Uterus (tissue), 3 donors: ENCODE measurements at regions not wholly inside any gene's neighbourhood (a gene's known extent, or its start where the extent isn't known, plus 50 kb on each side); places are given as distances from the start of the nearest gene placed in this dataset.

Source experiments
- DNase-seq, 2 donors: peaks; one replicate each; pipeline ENCODE4 v3.0.0-alpha.2; 2019 to 2020
- H3K27ac ChIP-seq, 2 donors: fragments of 200-600 bp; sonication (generic); 1 replicate in 1 of 2; 2 replicates in 1 of 2; pipeline ENCODE4 v1.5.1; 2016 to 2018
- H3K27me3 ChIP-seq, 2 donors: fragments of 200-600 bp; sonication (generic); one replicate each; pipeline ENCODE4 v1.5.1; 2018 to 2019; ENCODE audit warnings: control low read depth in 1 of 2
- H3K36me3 ChIP-seq, 2 donors: fragments of 200-600 bp; sonication (generic); one replicate each; pipeline ENCODE4 v1.5.1; 2019; ENCODE audit warnings: control low read depth in 1 of 2
- H3K4me1 ChIP-seq, 2 donors: fragments of 200-600 bp; sonication (generic); one replicate each; pipeline ENCODE4 v1.5.1; 2018 to 2019; ENCODE audit warnings: control low read depth in 1 of 2
- H3K4me3 ChIP-seq, 2 donors: fragments of 200-600 bp; sonication (generic); 1 replicate in 1 of 2; 2 replicates in 1 of 2; pipeline ENCODE4 v1.5.1; 2018 to 2019; ENCODE audit warnings: mild to moderate bottlenecking in 1 of 2
- H3K9me3 ChIP-seq, 2 donors: fragments of 200-600 bp; sonication (generic); one replicate each; pipeline ENCODE4 v1.5.1; 2019; ENCODE audit warnings: control low read depth in 1 of 2
- POLR2A ChIP-seq, 2 donors: fragments of 450-650 bp; IDR thresholded peaks; one replicate each; pipeline ENCODE4 v1.6.1; 2016; ENCODE audit warnings: antibody characterized with exemption in 2 of 2, mild to moderate bottlenecking in 1 of 2, moderate library complexity in 1 of 2
- intact Hi-C: fragments of 100-400 bp; cut with DNase I; formaldehyde crosslinking; loops from one replicate; pipeline ENCODE4 v1.15.1; 2023; ENCODE audit warnings: low total_unique reads
- TF ChIP-seq, protein P1 (sequence below), 4 experiments: fragments of 200-600 bp in 2 of 4; fragments of 450-650 bp in 2 of 4; sonication (generic) in 2 of 4; IDR thresholded peaks; one replicate each; pipeline ENCODE4 v1.5.1; 2016 to 2019; ENCODE audit warnings: antibody characterized with exemption in 4 of 4, mild to moderate bottlenecking in 2 of 4, moderate library complexity in 1 of 4
- donor health status: DM: yes; HTN: yes; CAD: no.

DNA sequence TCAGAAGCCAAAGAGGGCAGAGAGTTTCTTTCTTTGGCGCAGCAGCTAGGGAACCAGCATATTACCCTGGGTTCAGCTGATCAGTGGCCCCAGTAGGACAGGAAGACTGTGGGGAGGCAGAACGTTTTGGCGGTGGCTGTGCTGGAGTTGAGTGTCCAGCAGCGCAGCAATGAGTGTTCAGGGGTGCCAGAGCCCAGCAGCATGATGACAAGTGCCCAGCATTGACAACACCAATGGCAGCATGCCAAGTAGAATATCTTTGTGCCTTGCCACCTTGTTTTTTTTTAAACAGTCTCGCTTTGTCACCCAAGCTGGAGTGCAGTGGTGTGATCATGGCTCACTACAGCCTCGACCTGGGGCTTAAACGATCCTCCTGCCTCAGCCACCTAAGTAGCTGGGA is 106.7 kb upstream of the CDC42BPA start:
- Histone ChIP-seq H3K27me3 (no peaks in the 10 kb centered on the region), H3K4me1 (no peaks in the 10 kb centered on the region), H3K9me3 (no peaks in the 10 kb centered on the region), H3K27ac (no peak overlapping the region), H3K36me3 (no peaks in the 10 kb centered on the region), H3K4me3 (no peak overlapping the region)
- no peak for TF ChIP-seq POLR2A (IDR thresholded peaks at IDR 0.05)
- TF ChIP-seq, protein P1, sequence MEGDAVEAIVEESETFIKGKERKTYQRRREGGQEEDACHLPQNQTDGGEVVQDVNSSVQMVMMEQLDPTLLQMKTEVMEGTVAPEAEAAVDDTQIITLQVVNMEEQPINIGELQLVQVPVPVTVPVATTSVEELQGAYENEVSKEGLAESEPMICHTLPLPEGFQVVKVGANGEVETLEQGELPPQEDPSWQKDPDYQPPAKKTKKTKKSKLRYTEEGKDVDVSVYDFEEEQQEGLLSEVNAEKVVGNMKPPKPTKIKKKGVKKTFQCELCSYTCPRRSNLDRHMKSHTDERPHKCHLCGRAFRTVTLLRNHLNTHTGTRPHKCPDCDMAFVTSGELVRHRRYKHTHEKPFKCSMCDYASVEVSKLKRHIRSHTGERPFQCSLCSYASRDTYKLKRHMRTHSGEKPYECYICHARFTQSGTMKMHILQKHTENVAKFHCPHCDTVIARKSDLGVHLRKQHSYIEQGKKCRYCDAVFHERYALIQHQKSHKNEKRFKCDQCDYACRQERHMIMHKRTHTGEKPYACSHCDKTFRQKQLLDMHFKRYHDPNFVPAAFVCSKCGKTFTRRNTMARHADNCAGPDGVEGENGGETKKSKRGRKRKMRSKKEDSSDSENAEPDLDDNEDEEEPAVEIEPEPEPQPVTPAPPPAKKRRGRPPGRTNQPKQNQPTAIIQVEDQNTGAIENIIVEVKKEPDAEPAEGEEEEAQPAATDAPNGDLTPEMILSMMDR (IDR thresholded peaks at IDR 0.05), result no peak
- intact Hi-C loops, result no loop called here
- no peak for DNase-seq

DNA sequence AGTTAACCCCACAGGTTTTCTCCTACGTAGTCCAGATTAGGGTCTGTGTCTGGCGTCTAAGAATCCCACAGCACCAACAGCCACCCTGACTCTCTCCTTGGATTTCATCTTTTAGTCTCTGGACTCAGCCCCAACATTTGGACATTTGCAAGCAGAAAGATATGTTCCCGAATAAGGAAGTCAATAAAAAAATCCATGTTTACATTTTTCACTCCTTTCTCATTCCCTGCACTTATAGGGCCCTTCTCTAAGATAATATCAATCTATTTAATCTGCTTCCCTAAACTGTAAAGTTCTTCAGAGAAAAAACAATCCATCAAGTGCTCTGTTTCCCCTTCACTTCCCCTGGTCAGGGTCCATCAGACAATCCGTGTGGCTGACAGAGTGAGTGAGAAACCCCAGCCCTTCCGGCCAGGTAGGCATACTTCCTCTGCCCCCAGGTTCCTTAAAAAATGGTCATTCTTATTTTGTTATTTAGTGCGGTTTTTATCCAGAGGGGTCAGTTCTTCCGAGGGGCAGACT is 105.9 kb upstream of the CDC42BPA start:
- TF ChIP-seq, protein P1 (IDR thresholded peaks at IDR 0.05), result no peak
- TF ChIP-seq POLR2A (IDR thresholded peaks at IDR 0.05), result no peak
- intact Hi-C loops, result no loop called here
- H3K27ac ChIP-seq, result no peak overlapping the region

DNA sequence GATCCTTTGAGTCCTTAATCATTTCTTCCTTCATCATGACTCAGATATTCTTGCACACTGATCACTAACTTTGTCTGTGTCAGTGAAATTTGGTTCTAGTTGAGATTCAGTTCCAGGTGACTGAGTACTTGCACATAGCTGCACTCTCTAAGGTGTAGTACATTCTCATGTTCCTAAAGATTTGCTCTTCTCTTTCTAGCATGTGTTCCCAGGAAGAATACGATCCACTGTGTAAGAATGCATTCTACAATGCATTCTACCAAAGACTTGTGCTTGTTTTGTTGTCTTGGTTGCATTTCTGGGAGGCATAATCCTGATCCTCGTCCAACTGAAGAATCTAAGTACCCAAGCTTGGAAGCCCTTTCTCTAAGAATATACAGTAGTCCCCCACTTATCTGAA is 104.3 kb upstream of the CDC42BPA start:
- no peak overlapping the region for H3K4me3 ChIP-seq
- no peak for TF ChIP-seq POLR2A (IDR thresholded peaks at IDR 0.05)
- TF ChIP-seq, protein P1 (IDR thresholded peaks at IDR 0.05), result no peak
- no peak for DNase-seq
- intact Hi-C loops, result no loop called here
- H3K27ac ChIP-seq, result no peak overlapping the region
- H3K4me1 ChIP-seq, result no peaks in the 10 kb centered on the region
- H3K36me3 ChIP-seq, result no peaks in the 10 kb centered on the region
- no peaks in the 10 kb centered on the region for H3K27me3 ChIP-seq
- no peaks in the 10 kb centered on the region for H3K9me3 ChIP-seq

More for the DNA sequence above, 105.9 kb upstream of the CDC42BPA start:
- Histone ChIP-seq H3K9me3 (no peaks in the 10 kb centered on the region), H3K27me3 (no peaks in the 10 kb centered on the region), H3K4me1 (no peaks in the 10 kb centered on the region), H3K4me3 (no peak overlapping the region), H3K36me3 (no peaks in the 10 kb centered on the region)
- DNase-seq, result no peak

DNA sequence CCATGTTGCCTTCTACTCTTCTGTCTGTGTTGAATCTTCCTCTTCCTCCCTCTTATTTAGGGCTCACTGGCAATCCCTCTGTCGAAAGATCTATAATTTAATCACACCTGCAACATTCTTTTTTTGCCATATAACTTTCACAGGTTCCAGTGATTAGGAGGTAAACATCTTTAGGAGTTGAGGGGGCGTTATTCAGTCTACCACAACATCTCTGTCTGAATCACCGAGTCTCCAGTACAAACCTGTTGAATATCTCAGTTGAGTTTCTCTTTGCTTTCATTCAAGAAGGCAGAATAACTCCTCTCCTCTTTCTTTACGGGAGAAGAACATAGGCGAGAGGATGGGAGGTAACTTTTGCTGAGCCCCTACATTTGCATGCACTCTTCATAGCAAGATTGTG is 101.9 kb upstream of the CDC42BPA start:
- H3K36me3 ChIP-seq, result no peaks in the 10 kb centered on the region
- intact Hi-C loops, result no loop called here
- no peaks in the 10 kb centered on the region for H3K9me3 ChIP-seq
- H3K27ac ChIP-seq, result no peak overlapping the region
- no peak for TF ChIP-seq POLR2A (IDR thresholded peaks at IDR 0.05)
- H3K27me3 ChIP-seq, result no peaks in the 10 kb centered on the region
- H3K4me3 ChIP-seq, result no peak overlapping the region
- no peak for DNase-seq
- H3K4me1 ChIP-seq, result no peaks in the 10 kb centered on the region

DNA sequence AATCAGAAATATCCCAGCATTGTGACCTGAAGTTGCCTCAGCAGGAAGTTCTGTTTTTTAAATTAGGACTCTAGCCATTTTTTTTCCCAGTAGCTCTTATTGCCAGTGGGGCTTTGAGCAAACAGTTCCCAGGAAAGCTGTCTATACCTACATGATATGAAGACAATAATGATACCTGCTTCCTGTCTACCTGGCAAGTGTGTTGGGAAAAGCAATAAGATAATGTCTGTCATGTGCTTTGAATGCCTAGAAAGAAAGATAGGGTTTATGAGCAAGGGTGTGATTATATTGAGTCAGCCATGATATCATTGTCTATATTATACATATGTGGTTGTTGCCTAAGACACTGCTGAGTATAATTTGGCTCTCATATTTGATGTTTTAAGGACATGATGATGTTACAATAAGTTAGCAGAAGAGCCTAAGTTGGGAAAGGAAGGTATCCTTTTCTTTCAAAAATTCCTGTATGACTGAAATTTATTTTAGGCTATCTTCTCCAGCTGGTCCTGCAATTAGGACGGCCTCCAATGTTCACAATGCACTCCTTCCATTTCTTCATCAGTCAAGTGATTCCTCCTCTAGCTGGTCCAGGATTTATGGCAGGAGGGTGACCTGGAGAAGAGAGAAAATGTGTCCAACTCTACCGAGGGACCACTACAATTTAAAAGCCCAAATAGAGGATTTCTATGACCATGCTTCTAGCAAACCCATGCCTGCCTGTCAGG is 99.6 kb upstream of the CDC42BPA start:
- H3K27ac ChIP-seq, result no peak overlapping the region
- intact Hi-C loops, result no loop called here
- DNase-seq, result no peak
- TF ChIP-seq, protein P1 (IDR thresholded peaks at IDR 0.05), result no peak
- TF ChIP-seq POLR2A (IDR thresholded peaks at IDR 0.05), result no peak
- no peak overlapping the region for H3K4me3 ChIP-seq
- H3K4me1 ChIP-seq, result no peaks in the 10 kb centered on the region
- H3K36me3 ChIP-seq, result no peaks in the 10 kb centered on the region
- H3K27me3 ChIP-seq, result no peaks in the 10 kb centered on the region
- no peaks in the 10 kb centered on the region for H3K9me3 ChIP-seq
